ENCODE measurements at regions not wholly inside any gene's neighbourhood (a gene's known extent, or its start where the extent isn't known, plus 50 kb on each side); places are given as distances from the start of the nearest gene placed in this dataset.

- DNase-seq (ENCODE audit: low read depth) = peak; percentile 15
- H3K36me3 ChIP-seq (ENCODE audit: insufficient read depth, low read length) = no peaks in the 10 kb centered on the region
- no peaks in the 10 kb centered on the region for H3K4me1 ChIP-seq (ENCODE audit: insufficient read depth, low read length)
- H3K27ac ChIP-seq (ENCODE audit: low read depth, low read length) = no peak overlapping the region
- no peaks in the 10 kb centered on the region for H4K20me1 ChIP-seq (ENCODE audit: insufficient read depth, low read length)
- no peaks in the 10 kb centered on the region for H3K27me3 ChIP-seq (ENCODE audit: insufficient read depth, low read length)
- H2AFZ ChIP-seq (ENCODE audit: low read depth, low read length) = no peak overlapping the region
- FAIRE-seq = no peak
- no peaks in the 10 kb centered on the region for H3K9me3 Mint-ChIP-seq (ENCODE audit: unreplicated experiment)
- no peak overlapping the region for H3K4me2 ChIP-seq (ENCODE audit: low read length)
- TF ChIP-seq EZH2 (IDR thresholded peaks at IDR 0.05; ENCODE audit: insufficient read depth, low read length) (no peak), CTCF (IDR thresholded peaks at IDR 0.05; ENCODE audit: insufficient read depth, low read depth, low read length) (no peak)
- H3K27me3 Mint-ChIP-seq (ENCODE audit: low read depth, unreplicated experiment) = no peaks in the 10 kb centered on the region
- H3K27ac Mint-ChIP-seq (ENCODE audit: unreplicated experiment) = peak overlapping the region; percentile 31
- no peaks in the 10 kb centered on the region for H3K9me3 ChIP-seq (ENCODE audit: insufficient read depth, low read depth, low read length)
- H3K9ac ChIP-seq (ENCODE audit: low read length) = no peak overlapping the region
- H3K4me1 Mint-ChIP-seq (ENCODE audit: low read depth, unreplicated experiment) = peaks cover 11% of the 10 kb centered on the region
- no peaks in the 10 kb centered on the region for H3K79me2 ChIP-seq (ENCODE audit: insufficient read depth, low read length)
- no peaks in the 10 kb centered on the region for H3K36me3 Mint-ChIP-seq (ENCODE audit: low read depth, unreplicated experiment)
- no peak overlapping the region for H3K4me3 Mint-ChIP-seq (ENCODE audit: unreplicated experiment)
- H3K4me3 ChIP-seq (ENCODE audit: insufficient read depth, low read depth, low read length) = no peak overlapping the region
These were observed 179.9 kb upstream of the PPP3CA start for GRCh38 chr4:101527188-101527587.

GRCh38 chr4:101515566-101515965 is 168.2 kb upstream of the PPP3CA start:
- Histone ChIP-seq H3K36me3 (ENCODE audit: insufficient read depth, low read length) (no peaks in the 10 kb centered on the region), H4K20me1 (ENCODE audit: insufficient read depth, low read length) (no peaks in the 10 kb centered on the region), H3K4me2 (ENCODE audit: low read length) (no peak overlapping the region), H3K79me2 (ENCODE audit: insufficient read depth, low read length) (no peaks in the 10 kb centered on the region), H3K4me1 (ENCODE audit: insufficient read depth, low read length) (no peaks in the 10 kb centered on the region), H3K9me3 (ENCODE audit: insufficient read depth, low read depth, low read length) (no peaks in the 10 kb centered on the region), H3K4me3 (ENCODE audit: insufficient read depth, low read depth, low read length) (no peak overlapping the region), H3K27me3 (ENCODE audit: insufficient read depth, low read length) (no peaks in the 10 kb centered on the region), H3K9ac (ENCODE audit: low read length) (no peak overlapping the region), H3K27ac (ENCODE audit: low read depth, low read length) (no peak overlapping the region), H2AFZ (ENCODE audit: low read depth, low read length) (no peak overlapping the region)
- FAIRE-seq (no peak), DNase-seq (ENCODE audit: low read depth) (no peak)
- TF ChIP-seq CTCF (IDR thresholded peaks at IDR 0.05; ENCODE audit: insufficient read depth, low read depth, low read length) (no peak), EZH2 (IDR thresholded peaks at IDR 0.05; ENCODE audit: insufficient read depth, low read length) (no peak)
- H3K27me3 Mint-ChIP-seq (ENCODE audit: low read depth, unreplicated experiment) = peaks cover 2% of the 10 kb centered on the region
- no peaks in the 10 kb centered on the region for H3K36me3 Mint-ChIP-seq (ENCODE audit: low read depth, unreplicated experiment)
- H3K27ac Mint-ChIP-seq (ENCODE audit: unreplicated experiment) = no peak overlapping the region
- peaks cover 6% of the 10 kb centered on the region for H3K4me1 Mint-ChIP-seq (ENCODE audit: low read depth, unreplicated experiment)
- H3K9me3 Mint-ChIP-seq (ENCODE audit: unreplicated experiment) = no peaks in the 10 kb centered on the region
- H3K4me3 Mint-ChIP-seq (ENCODE audit: unreplicated experiment) = no peak overlapping the region

DNA sequence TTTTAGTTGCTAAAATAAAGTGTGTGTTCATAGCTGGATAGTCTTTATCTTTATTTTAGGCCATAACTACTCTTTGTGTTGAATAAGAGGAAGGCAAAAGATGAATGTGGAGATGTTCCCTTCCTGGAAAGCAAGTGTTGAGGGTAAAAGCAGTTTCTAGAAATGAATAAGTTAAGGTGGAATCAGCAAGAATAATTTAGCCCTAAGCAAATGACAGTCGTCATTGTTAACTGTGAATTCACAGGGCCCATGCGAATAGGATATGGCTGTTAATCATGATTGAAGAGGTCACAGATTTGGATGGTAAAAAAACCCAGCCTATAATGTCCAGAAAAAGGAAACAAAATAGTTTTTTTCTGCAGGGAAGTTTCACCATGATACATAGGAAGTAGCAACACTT is 167.8 kb upstream of the PPP3CA start:
- H3K9me3 ChIP-seq (ENCODE audit: insufficient read depth, low read depth, low read length) = no peaks in the 10 kb centered on the region
- no peaks in the 10 kb centered on the region for H3K27me3 ChIP-seq (ENCODE audit: insufficient read depth, low read length)
- H3K27ac Mint-ChIP-seq (ENCODE audit: unreplicated experiment) = no peak overlapping the region
- H3K4me1 Mint-ChIP-seq (ENCODE audit: low read depth, unreplicated experiment) = peaks cover 6% of the 10 kb centered on the region
- H3K27me3 Mint-ChIP-seq (ENCODE audit: low read depth, unreplicated experiment) = peaks cover 2% of the 10 kb centered on the region
- no peak overlapping the region for H3K4me3 ChIP-seq (ENCODE audit: insufficient read depth, low read depth, low read length)
- no peak overlapping the region for H3K27ac ChIP-seq (ENCODE audit: low read depth, low read length)
- no peak for DNase-seq (ENCODE audit: low read depth)
- no peak overlapping the region for H3K4me3 Mint-ChIP-seq (ENCODE audit: unreplicated experiment)
- no peaks in the 10 kb centered on the region for H3K36me3 Mint-ChIP-seq (ENCODE audit: low read depth, unreplicated experiment)
- H3K4me1 ChIP-seq (ENCODE audit: insufficient read depth, low read length) = no peaks in the 10 kb centered on the region
- no peak overlapping the region for H3K9ac ChIP-seq (ENCODE audit: low read length)
- H4K20me1 ChIP-seq (ENCODE audit: insufficient read depth, low read length) = no peaks in the 10 kb centered on the region
- TF ChIP-seq CTCF (IDR thresholded peaks at IDR 0.05; ENCODE audit: insufficient read depth, low read depth, low read length) (no peak), EZH2 (IDR thresholded peaks at IDR 0.05; ENCODE audit: insufficient read depth, low read length) (no peak)
- H3K4me2 ChIP-seq (ENCODE audit: low read length) = no peak overlapping the region
- no peaks in the 10 kb centered on the region for H3K9me3 Mint-ChIP-seq (ENCODE audit: unreplicated experiment)
- H3K79me2 ChIP-seq (ENCODE audit: insufficient read depth, low read length) = no peaks in the 10 kb centered on the region
- H2AFZ ChIP-seq (ENCODE audit: low read depth, low read length) = no peak overlapping the region
- no peaks in the 10 kb centered on the region for H3K36me3 ChIP-seq (ENCODE audit: insufficient read depth, low read length)
- no peak for FAIRE-seq

Measured in astrocyte (in vitro differentiated cells and primary cell).